Lung microvascular endothelial cell (primary cell): ENCODE measurements at regions not wholly inside any gene's neighbourhood (a gene's known extent, or its start where the extent isn't known, plus 50 kb on each side); places are given as distances from the start of the nearest gene placed in this dataset.

Experiments
- DNase-seq, 2 donors: peaks; one replicate each; pipeline versions ENCODE4 v3.0.0 to v3.0.0-alpha.2; 2010; ENCODE audit warnings: low read depth in 2 of 2

- DNase-seq: no peak
Measured at GRCh38 chr6:93786474-93787330, 367.3 kb upstream of the EPHA7 start.

DNA sequence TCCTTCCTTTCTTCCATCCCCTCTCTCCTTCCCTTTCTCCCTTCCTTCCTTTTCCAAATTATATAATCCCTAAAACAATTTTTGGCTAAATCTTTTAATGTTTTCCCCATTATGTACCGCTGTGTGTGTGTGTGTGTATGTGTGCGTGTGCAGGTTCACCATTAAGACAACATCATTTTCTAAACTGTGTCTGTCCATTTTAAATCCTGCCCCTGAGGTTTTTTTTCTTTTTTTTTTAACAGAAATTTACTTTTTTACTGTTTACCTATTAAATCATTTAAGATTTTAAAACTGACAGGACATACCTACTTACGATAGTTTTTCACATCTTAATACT lies 366.3 kb upstream of the EPHA7 start:
- DNase-seq: no peak

DNA sequence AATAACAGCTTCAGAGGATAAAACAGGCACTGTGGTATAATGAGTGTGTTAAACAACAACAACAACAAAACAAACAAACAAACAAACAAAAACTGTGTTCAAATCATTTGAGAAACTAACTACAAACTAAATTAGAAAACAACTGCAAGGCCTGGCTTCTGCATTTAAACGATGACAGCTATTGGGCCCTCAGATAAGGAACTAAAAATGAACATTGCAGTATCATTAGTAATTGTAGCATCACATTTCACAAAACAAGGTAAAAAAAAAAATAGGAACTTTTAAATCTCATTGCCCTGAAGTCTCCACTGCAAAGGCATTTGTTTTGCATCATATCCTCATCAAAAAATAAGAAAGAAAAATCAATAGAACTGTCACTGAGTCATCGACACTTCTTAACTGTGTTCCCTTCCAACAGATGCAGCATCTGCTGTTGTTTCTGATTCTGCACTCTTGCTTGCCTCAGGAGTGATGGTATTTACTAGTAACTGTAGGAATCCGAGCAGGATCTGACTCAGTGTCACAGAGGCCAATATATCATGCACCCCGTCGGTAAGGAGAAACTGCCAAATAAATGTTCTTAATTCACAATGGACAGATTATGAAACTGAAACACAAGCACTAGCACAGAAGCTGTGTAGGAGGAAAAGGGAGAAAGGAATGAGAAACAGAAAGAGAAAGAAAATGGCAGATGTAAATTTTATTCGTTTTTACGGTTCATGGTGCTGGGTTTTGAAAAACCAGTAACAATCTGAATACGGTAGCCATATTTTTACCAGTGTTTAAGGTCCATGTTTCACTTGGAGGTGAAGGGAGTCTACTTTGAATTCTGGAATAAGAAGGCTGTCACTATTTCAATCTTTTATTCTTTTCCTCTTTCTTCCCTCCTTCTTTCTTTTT lies 365.7 kb upstream of the EPHA7 start:
- DNase-seq: no peak

DNA sequence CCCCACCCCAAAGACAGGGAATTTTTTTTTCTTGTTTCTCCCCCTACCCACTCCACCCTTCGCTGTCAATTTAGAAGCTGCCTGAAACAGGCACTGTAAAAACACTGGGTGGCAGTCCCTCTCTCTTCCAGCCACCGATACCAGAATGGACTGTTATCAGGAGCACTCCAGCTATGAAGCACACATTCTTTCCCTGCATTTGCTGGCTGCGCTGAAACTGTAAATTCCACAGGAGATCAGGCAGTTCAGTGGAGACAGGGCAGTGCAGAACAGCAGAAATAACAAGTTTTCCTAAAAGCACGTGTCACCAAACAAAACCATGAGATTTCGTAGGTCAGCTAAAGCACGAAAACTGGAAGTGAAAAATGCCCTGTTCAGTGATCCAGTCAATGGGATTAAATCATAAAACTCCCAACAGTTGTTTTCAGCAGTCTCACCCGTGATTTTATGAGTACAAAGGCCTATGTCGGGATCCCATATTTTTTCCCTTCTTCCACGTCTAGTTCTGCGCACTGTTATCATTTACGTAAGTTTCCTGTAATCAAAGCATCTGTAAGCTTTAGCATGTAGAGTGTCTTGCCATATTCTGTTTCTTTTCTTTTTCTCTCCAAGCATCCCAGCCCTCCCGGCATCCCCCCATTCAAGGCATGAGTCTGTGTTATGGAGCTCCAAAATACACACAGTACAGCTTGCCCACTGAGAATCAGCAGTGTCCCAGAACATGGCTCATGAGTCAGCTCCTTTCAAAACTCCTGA lies 359.9 kb upstream of the EPHA7 start:
- DNase-seq: peak in 1 of 2 donors; percentile 18

GRCh38 chr6:93759190-93759589 lies 339.8 kb upstream of the EPHA7 start:
- DNase-seq: no peak

- no peak for DNase-seq
Measured at GRCh38 chr6:93751969-93752368, 332.6 kb upstream of the EPHA7 start.

GRCh38 chr6:93749930-93750329 lies 330.6 kb upstream of the EPHA7 start:
- DNase-seq: no peak

- DNase-seq: no peak
Measured at GRCh38 chr6:93749191-93749590, 329.8 kb upstream of the EPHA7 start.

GRCh38 chr6:93746892-93747291 lies 327.5 kb upstream of the EPHA7 start:
- DNase-seq: no peak

DNA sequence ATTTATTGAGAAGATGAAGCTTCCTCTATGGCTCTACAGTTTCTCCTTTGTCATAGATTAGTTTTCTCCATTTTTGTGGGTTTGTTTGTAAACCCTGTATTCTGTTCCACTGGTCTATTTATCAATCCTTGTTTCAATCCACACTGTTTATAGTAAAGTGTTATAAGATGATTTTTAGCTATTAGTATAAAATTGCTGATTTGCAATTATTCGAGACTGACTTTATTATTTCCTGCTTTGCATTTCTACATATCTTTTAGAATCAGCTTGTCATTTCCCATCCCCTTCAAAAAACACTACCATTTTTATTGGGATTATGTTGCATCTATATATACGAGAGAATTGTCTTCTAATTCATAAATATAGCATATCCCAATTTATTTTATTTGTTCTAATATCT lies 325.9 kb upstream of the EPHA7 start:
- DNase-seq: no peak

- no peak for DNase-seq
Measured at GRCh38 chr6:93735099-93735498, 315.7 kb upstream of the EPHA7 start.

DNA sequence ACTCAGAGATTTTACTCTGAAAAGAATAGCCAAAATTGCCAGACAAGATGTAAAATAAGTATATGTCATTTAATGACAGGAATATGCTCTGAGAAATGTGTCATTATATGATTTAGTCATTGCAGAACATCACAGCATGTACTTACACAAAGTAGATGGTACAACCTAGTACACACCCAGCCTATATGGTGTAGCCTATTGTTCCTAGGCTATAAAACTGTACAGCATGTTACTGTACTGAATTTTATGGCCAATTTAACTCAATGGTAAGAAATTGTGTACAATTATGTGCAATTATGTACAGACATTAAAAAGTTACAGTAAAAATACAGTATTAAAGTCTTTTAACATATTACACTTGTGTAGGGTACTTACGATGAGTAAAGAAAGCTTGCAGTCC lies 311.9 kb upstream of the EPHA7 start:
- no peak for DNase-seq

DNA sequence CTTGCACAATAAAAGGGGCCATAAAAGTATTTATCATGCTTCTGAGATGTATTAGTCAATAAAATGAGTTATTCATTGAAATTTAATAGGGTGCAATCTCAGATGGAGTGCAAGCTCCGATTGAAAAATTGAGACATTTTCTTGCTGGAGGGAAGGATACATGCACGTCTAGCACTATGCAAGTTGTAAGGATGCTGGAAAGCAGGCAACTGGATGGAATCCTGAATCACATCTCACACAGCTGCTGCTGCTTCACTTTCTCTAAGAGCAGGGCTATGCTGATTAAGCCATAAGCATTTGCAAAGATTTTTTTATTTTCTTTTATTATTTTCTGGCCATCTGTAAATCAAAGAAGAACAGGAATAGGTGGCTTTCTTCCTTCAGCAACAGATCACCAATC lies 308.8 kb upstream of the EPHA7 start:
- DNase-seq: no peak

DNA sequence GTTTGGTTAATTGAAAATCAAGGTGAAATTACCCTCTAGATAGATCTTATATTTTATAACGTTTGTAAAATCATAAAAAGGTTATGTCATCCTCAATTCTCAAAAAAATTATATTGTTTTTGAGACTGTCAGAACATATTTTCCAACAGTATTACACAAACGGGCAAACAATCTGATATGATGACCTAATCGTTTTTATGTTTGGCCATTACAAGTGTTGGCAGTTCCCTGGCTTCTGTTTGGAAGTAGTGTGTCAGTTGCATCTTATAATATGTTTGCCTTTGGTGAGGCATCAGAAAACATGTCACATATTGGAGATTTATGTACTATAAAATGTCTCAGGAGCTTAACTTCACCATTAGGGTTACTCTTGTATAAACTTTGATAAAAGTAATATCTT lies 308.1 kb upstream of the EPHA7 start:
- DNase-seq: no peak

DNA sequence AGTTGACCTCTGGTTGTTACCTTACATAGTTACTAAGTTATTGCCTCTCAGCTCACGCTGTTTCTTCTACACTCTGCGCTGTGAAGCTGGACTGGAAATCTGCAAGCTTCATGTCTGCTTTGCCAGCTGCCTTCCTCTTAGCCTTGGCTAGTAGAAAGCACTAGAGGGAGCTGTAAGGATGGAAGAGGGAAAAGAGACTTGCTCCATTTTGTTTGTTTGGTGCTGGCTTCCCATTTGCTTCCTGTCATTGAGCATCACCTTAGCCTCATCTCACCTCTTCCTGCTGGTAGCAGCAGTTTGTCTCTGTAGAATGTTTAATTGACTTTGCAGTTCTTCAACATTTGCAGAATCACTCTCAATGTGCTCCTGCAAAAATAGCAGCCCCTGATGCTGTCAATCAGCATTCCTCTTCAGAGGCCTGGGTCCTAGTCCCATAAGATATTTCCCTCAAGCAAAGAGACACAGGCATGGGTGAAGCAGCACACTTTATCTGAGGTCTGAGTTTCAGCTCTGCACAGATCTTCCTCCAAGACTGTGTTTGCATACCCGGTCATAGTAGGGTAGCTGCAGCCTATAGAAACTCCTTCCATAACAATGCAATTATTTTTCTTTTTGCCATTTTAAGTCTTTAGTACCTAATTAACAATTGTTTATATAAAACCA lies 302.2 kb upstream of the EPHA7 start:
- DNase-seq: no peak

- DNase-seq: no peak
Measured at GRCh38 chr6:93713974-93714373, 294.6 kb upstream of the EPHA7 start.

DNA sequence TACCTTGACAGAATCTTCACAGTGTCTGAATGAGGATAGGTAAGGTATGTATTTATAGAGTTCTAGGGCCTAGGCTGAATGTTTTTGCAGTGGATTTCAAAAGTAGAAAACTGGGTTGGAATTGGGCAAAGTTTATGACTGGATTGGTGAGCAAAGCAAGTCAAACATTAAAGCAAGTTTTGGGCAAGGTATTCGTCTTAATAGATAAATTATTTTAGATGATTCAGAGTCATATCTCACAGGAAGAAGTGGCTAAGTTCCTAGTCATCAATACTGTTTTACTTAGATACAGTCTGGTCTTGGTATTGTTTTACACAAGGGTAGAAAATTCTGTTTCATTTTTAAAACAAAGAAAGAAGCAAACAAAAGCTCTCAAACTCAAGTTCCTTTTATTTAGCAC lies 284.1 kb upstream of the EPHA7 start:
- DNase-seq: no peak

DNA sequence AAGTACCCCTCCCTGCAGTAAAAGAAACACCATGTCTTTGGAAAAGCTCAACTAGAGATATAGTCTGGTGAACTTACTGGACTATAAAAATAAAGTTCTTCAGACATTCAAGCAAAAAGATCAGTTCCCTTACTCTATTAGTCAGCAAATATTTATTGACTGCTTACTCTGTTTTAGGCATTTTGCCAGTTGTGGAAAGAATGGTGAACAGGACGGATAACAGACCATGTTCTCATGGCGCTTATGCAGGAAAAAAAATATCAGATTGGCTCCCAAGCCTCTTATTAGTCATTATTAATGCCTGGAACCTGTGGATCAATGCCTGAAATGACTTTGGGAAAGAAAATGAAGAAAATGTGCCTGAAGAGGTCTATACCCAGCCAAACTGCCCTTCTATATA lies 282.2 kb upstream of the EPHA7 start:
- DNase-seq: no peak

- no peak for DNase-seq
Measured at GRCh38 chr6:93685494-93685893, 266.1 kb upstream of the EPHA7 start.

- DNase-seq: no peak
Measured at GRCh38 chr6:93684339-93684738, 265.0 kb upstream of the EPHA7 start.

- DNase-seq: no peak
Measured at GRCh38 chr6:93679836-93680235, 260.5 kb upstream of the EPHA7 start.
